T-helper 1 cell (primary cell): ENCODE measurements at regions not wholly inside any gene's neighbourhood (a gene's known extent, or its start where the extent isn't known, plus 50 kb on each side); places are given as distances from the start of the nearest gene placed in this dataset.
"Not testable (repeated sequence)": the region's sequence is repeated elsewhere in the genome, so short reads cannot be mapped to it uniquely, and the experiment has no call there.

Experiments
- DNase-seq, 5 donors: peaks; one replicate each; pipeline ENCODE4 v3.0.0-alpha.2; 2012 to 2020

DNA sequence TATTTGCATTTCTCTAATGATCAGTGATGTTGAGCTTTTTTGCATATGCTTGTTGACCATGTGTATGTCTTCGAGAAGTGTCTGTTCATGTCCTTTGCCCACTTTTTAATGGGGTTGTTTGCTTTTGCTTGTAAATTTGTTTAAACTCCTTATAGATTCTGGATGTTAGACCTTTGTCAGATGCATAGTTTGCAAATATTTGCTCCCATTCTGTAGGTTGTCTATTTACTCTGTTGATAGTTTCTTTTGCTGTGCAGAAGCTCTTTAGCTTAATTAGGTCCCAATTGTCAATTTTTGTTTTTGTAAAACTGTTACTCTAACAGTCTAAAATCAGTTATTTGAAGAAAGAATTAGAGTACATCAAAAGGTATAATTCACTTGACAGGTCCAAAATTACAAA lies 160.6 kb downstream of the LRIG3 start:
- DNase-seq = not testable (repeated sequence)

DNA sequence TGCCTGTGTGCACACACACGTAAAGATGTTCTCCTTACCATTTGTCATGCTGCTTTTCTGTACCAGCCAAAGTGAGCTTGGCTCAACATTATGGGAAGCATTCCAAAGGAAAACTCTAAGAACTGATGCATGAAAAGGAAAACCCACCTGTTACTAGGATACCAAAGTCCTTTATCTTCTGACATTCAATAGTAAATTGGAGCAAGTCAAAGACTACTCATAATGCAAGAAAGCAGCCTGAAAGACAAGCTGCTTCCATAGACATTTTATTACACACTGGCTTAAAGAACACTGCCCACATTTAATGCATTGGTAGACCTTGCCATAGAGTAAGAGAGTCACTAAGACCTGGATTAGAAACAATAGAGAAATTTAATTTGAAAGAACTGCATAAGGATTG lies 159.0 kb downstream of the LRIG3 start:
- DNase-seq = no peak

- no peak for DNase-seq
These were observed 156.0 kb downstream of the LRIG3 start for GRCh38 chr12:58764100-58764953.

DNA sequence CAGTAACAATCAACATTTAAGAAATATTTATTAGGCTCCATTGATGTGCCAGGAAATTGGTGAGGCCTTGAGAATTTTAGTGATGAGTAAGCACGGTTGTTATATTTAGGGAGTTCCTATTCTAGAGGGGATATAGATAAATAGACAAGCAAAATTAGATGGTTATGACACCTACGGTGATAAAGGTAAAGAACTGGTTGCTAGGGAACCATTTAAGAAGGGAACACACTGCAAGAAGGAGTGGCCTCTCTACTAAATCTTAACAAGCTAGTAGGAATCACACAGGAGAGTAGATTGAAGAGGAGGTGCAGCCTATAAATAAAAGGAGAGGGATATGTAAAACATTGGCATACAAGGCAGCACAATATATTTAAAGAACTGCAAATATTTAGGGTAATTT lies 155.2 kb downstream of the LRIG3 start:
- DNase-seq = no peak

GRCh38 chr12:58765653-58766512 lies 154.4 kb downstream of the LRIG3 start:
- DNase-seq = no peak

DNA sequence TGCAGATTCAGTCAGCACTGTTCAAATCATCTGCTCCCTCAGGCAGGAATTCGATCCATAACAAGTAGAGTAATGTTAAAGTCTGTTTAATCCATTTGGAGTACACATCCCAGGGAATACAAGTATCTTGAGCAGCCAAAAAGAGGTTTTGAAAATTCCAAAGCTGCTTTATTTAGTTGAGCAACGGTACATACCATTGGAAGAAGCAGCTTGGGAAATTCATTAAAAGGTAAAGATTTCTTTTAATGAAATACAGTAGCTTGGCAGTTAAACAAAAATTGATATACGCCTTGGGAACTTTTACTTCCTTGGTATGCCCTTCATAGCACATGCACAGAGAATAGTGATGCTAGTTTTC lies 153.8 kb downstream of the LRIG3 start:
- no peak for DNase-seq

GRCh38 chr12:58767496-58767895 lies 152.8 kb downstream of the LRIG3 start:
- DNase-seq = no peak

DNA sequence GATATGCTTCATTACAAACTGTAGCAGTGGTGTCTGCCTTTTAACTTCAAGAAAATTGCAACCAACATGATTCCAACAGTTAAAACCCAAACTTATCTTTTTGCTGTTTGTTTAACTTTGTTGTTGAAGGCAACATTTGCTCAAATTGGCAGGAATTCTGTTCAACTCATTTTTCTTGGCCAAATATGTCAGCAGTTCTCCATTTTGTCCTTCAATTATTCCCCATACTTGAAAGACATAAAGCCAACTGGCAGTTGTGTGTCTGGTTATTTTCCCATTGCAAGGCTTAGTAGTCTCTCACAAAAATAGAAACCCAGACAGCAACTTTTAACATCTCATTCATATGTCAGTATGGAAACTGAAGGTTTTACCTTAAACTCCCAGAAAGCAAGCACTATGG lies 146.3 kb downstream of the LRIG3 start:
- no peak for DNase-seq

GRCh38 chr12:58774731-58775130 lies 145.6 kb downstream of the LRIG3 start:
- no peak for DNase-seq

DNA sequence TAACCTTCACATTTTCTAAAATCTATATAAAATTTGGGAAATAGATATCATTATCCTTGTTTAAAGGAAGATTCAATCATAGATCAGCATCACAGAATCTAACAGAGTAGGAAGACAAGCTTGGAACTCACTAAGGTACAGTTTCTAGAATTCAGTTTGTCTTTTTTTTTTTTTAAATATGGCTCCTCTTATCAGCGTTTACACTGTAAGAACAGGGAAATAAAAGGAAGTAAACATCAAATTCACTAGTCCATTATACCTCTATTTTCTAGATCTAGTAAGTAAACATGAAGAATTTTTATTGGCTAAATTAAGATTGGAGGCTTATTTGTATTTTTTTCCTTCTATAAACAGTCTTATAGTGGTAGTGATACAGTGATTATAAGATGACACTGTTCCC lies 144.9 kb downstream of the LRIG3 start:
- no peak for DNase-seq

- no peak for DNase-seq
These were observed 144.2 kb downstream of the LRIG3 start for GRCh38 chr12:58776144-58776543.

GRCh38 chr12:58777815-58778214 lies 142.5 kb downstream of the LRIG3 start:
- no peak for DNase-seq

DNA sequence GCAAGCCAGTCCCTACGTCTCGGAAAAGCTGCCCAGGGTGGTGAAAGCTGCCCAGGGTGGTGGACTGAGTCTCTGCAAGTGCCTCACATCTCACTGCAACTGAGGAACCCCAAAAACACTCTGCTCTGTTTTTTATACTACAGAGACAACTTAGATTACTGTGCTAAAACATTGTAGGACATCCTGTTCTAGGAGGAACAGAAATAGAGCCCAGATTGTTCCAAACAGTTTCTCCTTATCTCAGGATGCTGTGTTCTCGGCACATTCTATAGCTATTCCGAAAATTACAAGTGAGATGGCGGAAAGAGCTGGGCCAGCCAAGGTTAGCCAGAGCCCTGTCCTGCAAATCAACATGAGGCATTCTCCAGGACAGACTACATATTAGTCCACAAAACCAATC lies 138.7 kb downstream of the LRIG3 start:
- no peak for DNase-seq

DNA sequence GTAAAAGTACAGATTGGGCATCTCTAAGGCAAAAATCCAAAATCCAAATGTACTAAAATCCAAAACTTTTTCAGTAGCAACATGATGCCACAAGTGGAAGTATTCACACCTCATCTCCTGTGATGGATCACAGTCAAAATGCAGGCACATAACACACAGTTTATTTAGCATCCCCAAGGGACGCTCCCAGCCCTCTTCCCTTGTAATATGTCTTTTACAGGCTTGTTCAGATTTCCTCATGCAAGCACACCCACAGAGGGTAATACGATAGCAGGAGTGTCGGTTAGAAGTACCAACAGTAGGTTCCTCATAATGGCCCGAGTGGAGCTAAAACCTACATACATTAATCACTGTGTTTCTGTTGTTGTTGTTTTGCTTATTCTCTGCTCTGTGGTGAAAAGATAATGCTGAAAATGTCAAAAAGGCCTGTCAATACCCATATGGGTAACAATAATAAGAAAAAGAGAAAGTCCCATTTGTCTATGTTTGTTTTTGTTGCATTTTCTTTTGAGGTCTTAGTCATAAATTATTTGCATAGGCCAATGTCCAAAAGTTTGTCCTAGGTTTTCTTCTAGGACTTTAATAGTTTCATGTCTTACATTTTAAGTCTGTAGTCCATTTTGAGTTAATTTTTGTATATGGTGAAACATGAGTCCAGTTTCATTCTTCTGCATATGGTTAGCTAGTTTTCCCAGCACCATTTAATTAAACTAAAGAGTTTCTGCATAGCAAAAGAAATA lies 133.1 kb downstream of the LRIG3 start:
- DNase-seq = no peak

DNA sequence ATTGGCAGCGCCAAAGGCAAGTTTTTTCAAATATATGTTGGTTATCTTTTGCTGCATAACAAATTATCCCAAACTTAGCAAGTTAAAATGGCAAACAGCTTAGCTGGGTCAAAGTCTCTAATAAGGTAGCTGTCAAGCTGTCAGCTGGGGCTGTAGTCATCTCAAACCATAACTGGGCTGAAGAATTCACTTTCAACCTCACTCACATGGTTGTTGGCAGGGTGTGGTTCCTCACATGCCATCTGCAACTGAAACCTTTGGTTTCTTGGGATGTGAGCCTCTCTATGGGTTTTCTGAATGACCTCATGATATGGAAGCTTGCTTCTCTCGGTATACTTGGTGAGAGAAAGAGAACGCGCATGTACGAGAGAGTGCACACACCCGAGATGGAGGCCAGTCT lies 125.4 kb downstream of the LRIG3 start:
- DNase-seq = no peak

DNA sequence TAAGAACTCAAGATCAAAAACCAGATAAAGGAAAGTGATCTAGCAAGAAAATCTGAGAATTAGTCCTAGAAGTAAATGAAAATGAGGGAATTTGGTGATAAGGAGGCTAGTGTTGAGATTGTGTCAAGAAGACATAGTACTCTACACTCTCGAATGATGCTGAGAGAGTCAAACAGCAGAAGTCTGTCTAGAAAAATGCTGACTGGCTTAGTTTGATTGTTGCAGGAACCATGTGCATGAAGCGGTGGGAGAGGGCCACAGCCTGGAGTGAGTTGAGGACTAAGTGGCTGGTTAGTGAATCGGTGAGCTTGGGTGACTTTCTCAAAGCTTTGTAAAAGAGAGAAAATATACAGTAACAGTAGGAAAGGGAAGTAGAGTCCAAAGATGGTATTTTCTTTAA lies 124.5 kb downstream of the LRIG3 start:
- DNase-seq = no peak

DNA sequence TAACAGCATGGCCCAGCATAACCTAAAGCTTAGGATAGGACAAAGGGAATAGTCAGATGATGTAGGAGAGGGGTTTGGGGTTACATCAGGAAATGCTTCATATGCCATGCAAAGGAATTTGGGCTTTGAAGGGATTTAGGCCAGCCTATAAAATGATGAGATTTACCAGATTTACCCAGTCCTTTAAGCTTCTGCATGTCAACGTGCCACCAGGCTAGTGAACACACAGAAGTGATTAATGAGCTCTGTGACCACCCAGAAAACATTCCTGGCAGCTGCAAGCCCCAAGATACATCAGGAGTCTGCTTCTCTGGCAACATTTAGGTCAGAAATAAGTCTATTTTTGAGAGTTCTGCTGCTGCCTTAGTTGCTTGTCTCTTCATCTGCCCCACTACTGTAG lies 118.3 kb downstream of the LRIG3 start:
- no peak for DNase-seq

- no peak for DNase-seq
These were observed 116.4 kb downstream of the LRIG3 start for GRCh38 chr12:58803908-58804307.

DNA sequence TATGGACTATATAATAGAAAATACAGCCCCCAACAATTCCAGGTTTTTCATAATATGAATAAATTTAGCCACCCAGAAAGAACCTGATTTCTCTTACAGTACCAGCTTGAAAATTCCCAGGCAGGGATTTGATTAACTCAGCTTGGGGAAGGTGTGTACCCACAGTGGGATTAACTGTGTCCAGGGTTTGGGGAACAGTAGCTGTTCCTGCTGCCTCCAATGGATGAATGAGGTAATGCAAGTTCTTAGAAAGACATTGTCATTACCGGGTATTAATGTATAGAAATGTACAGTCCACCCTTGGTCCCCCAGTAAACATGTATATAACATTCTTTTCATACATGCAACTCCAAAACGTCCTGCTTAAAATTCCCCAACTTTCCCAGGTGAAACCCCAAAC lies 115.6 kb downstream of the LRIG3 start:
- DNase-seq = no peak

DNA sequence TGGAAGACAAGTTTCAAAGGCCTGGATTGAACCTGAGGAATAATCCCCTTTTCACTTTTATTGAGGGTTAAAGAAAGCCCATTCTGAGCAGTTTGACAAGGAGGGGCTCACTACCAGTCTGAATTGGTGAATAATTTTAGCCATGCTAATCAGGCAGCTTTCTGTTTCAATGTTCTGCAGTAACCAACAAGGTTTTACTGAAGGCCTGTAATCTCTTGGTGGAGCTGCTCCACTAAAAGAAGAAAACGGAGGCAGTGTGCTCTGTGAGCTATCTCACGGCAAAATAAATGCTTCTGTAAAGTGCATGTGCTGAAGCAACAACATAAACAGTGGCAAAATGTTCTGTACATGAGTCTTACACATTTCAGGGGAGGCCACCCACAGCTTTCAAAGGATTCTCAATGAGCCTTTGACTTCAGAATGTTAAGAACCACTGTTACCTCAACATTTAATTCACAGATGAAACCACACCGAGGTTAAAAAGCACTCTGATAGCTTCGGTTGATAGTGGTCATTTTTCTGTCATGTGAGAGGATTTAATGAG lies 111.2 kb downstream of the LRIG3 start:
- DNase-seq = no peak

DNA sequence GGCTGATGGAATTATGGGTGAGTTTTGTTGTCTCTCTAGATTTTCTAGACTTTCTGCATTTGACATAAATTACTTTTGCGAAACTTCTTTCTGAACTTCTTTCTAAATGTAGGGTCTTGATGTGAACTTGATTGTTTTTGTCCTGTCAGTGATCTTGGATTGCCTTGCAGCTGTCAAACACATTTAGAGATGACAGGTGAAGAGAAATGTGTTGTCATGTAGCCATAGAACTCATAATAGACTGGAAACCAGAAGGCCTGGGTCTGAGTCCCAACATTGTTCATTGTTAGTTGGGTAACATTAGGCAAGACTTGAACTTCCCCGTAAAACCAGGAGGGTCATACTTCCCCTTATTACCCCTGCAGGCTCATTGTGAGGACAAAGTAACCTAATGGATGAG lies 109.0 kb downstream of the LRIG3 start:
- DNase-seq = no peak

DNA sequence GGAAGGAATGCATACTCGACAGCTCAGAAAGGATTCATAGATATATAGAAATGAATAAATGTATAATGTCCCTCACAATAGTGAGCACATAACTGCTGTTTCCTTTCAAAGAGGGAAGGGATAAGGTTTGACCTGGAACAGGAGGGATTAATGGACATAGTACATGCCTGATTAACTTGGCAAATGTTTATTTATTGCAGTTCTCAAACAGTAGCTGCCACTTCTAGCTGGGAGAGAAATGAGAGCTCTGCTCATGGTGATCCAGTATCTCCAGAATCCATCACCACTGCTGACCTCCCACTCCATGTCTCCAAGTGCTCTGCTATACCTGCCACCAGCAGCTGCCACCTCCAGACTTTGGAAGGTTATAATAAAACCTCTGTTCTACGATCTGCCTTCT lies 108.1 kb downstream of the LRIG3 start:
- no peak for DNase-seq

- DNase-seq = no peak
These were observed 106.3 kb downstream of the LRIG3 start for GRCh38 chr12:58814036-58814435.
